Forelimb muscle (tissue), 1 donor: ENCODE measurements at regions not wholly inside any gene's neighbourhood (a gene's known extent, or its start where the extent isn't known, plus 50 kb on each side); places are given as distances from the start of the nearest gene placed in this dataset.

Experiments
- DNase-seq: peaks from one replicate; pipeline ENCODE4 v3.0.0-alpha.2; 2013; ENCODE audit warnings: low read depth

DNA sequence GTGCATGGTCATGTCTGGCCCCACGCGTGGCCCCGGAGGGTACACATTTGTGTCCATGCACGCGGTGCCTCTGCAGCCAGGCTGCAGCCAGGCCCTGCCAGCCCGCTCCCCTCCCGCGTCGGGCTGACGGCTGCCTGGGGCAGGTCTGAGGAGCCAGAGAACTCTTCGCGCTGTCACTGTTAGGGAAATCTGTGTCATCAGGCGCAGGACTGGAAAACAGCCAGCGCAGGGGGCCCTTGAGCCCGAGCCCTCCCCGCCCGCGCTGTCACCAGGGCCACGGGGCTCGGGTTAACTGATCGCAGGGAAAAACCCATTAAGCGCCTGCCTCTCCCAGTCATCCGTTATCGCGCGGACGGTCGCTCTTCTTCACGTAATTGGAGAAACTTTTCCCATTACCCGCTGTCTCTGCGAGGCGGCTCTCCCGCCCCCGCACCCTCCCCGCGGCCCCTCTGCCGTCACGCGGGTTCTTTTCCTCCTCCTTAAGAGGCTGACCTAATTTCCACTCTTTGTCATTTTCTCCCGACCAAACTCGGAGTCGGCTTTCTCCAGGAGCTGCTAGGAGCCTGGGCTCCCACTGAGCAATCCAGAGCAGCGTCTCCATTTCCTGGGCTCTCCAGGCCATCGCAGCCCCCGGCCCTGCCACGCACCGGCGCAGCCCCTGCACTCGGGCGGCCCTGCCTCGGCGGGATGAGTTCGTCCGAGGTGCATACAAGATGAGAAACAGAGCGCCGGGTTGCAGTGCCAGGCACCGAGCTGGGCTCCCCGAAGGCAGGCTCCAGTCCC lies 57.5 kb upstream of the PRR23E start:
- DNase-seq, result peak; percentile 20

DNA sequence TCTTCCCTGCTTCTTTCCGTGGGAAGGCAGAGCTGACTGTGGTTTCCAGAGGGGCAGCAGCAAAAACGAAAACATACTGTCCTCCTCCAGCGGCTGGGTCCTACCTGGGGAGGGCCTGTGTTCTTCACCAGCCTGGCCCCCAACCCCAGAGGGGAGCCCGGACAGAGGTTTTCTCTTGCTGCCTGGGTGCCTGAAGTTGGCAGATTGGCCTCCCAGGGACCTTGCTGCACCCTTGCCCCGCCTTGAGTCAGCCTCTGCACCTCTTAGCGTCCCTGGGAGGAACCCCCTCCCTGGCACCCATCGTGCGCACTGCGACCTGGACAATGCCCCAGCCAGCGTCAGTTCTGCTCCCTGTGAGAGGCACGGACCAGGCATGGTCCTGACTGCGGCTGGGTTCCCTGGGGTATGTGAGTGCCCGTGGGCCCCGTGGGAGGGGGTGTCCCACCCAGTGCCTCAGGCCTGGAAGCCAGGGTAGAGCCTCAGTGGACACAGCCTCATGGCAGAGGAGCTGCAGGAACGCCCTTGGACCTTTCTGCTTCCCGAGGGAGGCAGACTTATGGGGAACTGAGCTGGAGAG lies 56.8 kb upstream of the PRR23E start:
- DNase-seq, result no peak

DNA sequence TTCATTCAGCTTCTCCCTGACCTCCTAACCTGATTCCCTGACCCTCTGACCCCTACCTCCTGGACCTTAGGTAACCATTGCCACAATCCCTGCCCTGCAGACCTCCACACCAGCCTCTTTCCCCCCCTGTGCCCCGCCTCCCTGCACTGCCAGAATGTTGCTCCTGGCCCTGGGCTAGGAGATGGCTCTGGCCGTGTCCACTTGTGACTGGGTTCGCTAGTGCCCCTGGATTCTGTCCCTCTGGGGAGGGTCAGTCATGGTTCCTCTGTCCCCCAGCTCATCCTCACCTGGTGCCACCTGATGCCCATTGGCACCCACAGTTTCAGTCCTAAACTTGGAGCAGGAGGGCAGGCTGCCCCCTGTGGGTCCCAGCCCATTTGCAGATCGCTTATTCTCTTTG lies 56.2 kb upstream of the PRR23E start:
- DNase-seq, result no peak

GRCh38 chr3:127137113-127137512 lies 55.8 kb upstream of the PRR23E start:
- DNase-seq, result no peak

- no peak for DNase-seq
These were observed 55.0 kb upstream of the PRR23E start for GRCh38 chr3:127137757-127138536.

DNA sequence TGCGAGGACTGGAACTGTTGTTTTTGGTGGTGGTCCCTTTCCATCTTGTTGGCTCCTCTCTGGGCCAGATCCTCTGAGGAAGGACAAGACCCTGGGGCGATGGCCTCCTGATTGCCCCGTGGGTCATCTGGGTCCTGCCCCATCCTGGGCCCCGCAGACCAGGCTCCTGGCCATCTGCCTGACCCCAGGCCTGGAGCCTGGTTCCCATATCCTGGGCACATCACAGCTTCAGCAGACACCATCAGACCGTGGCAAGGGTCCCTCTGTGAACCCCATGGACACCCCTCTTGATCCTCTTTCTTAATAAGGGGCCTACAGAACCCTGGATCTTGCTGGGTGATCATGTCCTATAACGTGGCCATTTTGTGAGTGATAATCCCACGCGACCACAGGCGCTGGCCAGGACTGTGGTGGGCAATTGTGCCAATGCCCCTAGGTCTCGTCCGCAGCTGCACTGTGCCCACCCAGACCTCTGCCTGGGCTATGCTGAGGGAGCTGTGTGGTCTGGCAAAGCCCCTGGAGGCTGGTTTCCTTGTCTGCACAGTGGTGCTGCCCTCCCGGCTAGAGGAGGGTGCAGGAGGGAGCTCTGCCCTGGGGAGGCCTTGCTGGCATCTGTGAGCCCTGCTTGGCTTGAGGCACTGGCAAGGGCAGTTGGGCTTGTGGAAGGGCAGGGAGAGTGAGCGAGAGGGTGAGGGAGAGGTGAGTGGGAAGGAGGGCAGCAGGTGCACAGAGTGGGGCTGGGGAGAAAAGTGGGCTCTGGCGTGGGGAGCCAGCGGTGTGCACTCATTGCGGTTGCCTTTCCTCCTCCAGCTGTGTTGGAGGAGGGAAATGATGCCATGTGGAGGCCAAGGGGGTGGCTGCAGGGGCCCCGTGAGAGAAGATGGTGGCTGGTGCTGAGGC lies 53.1 kb upstream of the PRR23E start:
- DNase-seq, result no peak

- no peak for DNase-seq
These were observed 52.1 kb upstream of the PRR23E start for GRCh38 chr3:127140501-127141460.

- DNase-seq, result no peak
These were observed 50.8 kb upstream of the PRR23E start for GRCh38 chr3:127141921-127142730.
